ENCODE measurements at regions not wholly inside any gene's neighbourhood (a gene's known extent, or its start where the extent isn't known, plus 50 kb on each side); places are given as distances from the start of the nearest gene placed in this dataset.

DNA sequence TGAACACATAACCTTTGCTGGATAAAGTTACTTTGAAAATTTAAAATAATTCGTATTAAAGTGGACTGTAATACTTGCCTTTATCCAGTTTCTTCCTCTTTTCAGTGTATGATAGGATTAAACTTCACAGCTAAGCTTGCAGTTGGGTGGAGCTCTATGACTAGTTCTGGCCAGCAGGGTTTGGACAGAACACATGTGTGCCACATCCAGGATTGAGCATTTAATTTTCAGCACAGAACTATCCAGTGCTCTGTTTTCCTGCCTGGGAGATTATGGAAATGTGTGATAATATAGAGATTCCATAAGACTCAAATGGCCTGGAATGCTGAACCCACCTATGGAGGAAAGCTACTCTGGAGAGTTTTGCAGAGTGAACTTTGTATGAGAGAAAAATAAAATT is 200.2 kb downstream of the OSR1 start:
- TF ChIP-seq CTCF (IDR thresholded peaks at IDR 0.05; ENCODE audit: extremely low read depth, insufficient read depth, missing control alignments), result no peak
- DNase-seq (ENCODE audit: low spot score), result no peak
- in situ Hi-C loops (cut with MboI; ENCODE audit: low pct_unique_long_range_greater_than_20kb, low sequenced_read_pairs, unreplicated experiment), result no loop called here

DNA sequence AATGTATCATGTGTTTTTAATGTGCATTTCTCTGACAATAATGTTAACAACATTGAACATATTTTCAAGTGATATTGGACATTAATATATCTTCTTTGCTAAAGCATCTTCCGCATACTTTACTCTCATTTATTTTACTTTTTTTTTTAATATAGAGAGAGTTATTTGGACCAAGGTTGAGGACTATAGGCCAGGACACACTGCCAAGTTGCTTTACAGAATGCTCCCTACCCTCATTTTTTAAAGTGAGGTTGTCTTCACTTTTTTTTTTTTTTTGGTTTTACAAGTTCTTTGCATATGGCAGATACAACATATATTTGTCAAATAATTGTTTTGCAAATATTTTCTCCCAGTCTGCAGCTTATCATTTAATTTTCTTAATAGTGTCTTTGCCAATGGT is 201.8 kb downstream of the OSR1 start:
- no peak for DNase-seq (ENCODE audit: low spot score)
- TF ChIP-seq CTCF (IDR thresholded peaks at IDR 0.05; ENCODE audit: extremely low read depth, insufficient read depth, missing control alignments), result no peak
- in situ Hi-C loops (cut with MboI; ENCODE audit: low pct_unique_long_range_greater_than_20kb, low sequenced_read_pairs, unreplicated experiment), result no loop called here

GRCh38 chr2:19150726-19151125 is 207.7 kb downstream of the OSR1 start:
- no peak for DNase-seq (ENCODE audit: low spot score)
- in situ Hi-C loops (cut with MboI; ENCODE audit: low pct_unique_long_range_greater_than_20kb, low sequenced_read_pairs, unreplicated experiment), result no loop called here
- TF ChIP-seq CTCF (IDR thresholded peaks at IDR 0.05; ENCODE audit: extremely low read depth, insufficient read depth, missing control alignments), result no peak

DNA sequence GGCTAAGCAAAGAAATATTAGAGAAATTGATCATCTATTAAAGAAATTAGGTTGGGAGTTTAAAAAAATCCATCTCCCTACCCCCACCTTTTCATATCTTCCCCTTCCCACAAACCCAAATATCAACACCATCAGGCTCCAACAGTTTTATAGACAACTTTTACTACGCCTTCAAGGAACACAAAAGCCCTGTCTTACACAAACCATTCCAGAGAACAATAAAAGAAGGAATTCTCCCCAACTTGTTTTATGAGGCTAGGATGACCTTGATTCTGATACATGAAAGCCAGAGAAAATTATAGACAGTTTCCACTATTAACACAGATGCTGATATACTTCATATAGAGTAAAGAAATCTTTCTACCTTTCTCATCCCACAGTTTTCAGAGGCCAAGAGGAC is 211.6 kb downstream of the OSR1 start:
- in situ Hi-C loops (cut with MboI; ENCODE audit: low pct_unique_long_range_greater_than_20kb, low sequenced_read_pairs, unreplicated experiment), result no loop called here
- TF ChIP-seq CTCF (IDR thresholded peaks at IDR 0.05; ENCODE audit: extremely low read depth, insufficient read depth, missing control alignments), result no peak

DNA sequence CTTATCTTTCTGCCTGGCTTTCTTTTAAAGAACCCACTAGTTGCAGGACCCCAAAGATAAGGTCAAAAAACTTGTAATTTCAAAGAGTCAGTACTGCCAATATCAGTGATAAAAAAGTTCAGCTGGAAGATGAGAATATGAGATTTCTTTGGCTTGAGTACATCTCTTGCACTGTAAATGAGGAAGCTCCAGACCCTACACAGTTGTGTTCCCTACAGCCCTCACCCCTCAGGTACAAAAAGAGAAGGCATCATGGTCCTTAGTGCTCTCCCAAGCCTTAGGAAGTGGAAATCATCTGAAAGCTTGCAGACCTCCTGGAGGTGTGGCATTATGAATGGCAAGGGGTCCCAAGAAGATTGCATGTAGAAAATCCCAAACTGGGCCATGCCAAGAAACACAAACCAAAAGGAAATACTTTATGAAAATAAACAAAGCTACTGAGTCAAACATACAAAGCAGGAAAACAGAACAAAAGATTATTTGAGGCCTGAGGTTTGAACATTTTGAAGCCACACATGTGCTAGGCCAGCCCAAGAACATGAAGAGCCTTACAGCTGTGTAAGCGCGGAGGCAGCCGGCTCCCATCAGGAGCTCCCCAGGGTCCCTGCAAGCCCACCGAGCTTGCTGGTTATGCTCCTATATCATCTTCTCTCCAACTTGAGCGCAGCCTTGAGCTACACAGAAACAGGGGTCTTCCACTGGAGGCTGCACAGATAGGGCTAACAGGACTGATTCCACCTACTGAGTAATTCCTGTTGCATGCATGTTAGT is 217.0 kb downstream of the OSR1 start:
- in situ Hi-C loops (cut with MboI; ENCODE audit: low pct_unique_long_range_greater_than_20kb, low sequenced_read_pairs, unreplicated experiment), result no loop called here
- DNase-seq (ENCODE audit: low spot score), result no peak
- TF ChIP-seq CTCF (IDR thresholded peaks at IDR 0.05; ENCODE audit: extremely low read depth, insufficient read depth, missing control alignments), result no peak

More for the DNA sequence above, 211.6 kb downstream of the OSR1 start:
- no peak for DNase-seq (ENCODE audit: low spot score)

GRCh38 chr2:19140463-19141208 is 217.8 kb downstream of the OSR1 start:
- no peak for DNase-seq (ENCODE audit: low spot score)

More at GRCh38 chr2:19140463-19141208, 217.8 kb downstream of the OSR1 start:
- in situ Hi-C loops (cut with MboI; ENCODE audit: low pct_unique_long_range_greater_than_20kb, low sequenced_read_pairs, unreplicated experiment), result no loop called here
- no peak for TF ChIP-seq CTCF (IDR thresholded peaks at IDR 0.05; ENCODE audit: extremely low read depth, insufficient read depth, missing control alignments)
